CD4-positive, alpha-beta T cell treated with Interleukin-6 at 100 ng/mL for 8 hours (primary cell): ENCODE measurements at regions not wholly inside any gene's neighbourhood (a gene's known extent, or its start where the extent isn't known, plus 50 kb on each side); places are given as distances from the start of the nearest gene placed in this dataset.

Source experiments
- DNase-seq: peaks from one replicate; pipeline ENCODE4 v3.0.0-alpha.2; 2020; ENCODE audit warnings: mixed read lengths, low spot score

- no peak for DNase-seq
These were observed 418.4 kb upstream of the JAG1 start for GRCh38 chr20:11092151-11092550.

- no peak for DNase-seq
These were observed 420.4 kb upstream of the JAG1 start for GRCh38 chr20:11094196-11094595.

GRCh38 chr20:11094711-11095110 lies 420.9 kb upstream of the JAG1 start:
- DNase-seq = no peak

GRCh38 chr20:11098888-11099287 lies 425.1 kb upstream of the JAG1 start:
- no peak for DNase-seq

- no peak for DNase-seq
These were observed 427.4 kb upstream of the JAG1 start for GRCh38 chr20:11101243-11101642.

GRCh38 chr20:11101696-11102095 lies 427.9 kb upstream of the JAG1 start:
- no peak for DNase-seq

GRCh38 chr20:11103866-11104265 lies 430.1 kb upstream of the JAG1 start:
- DNase-seq = no peak

- DNase-seq = no peak
These were observed 434.5 kb upstream of the JAG1 start for GRCh38 chr20:11108102-11108810.

- no peak for DNase-seq
These were observed 436.7 kb upstream of the JAG1 start for GRCh38 chr20:11110535-11110934.

- DNase-seq = no peak
These were observed 437.4 kb upstream of the JAG1 start for GRCh38 chr20:11111191-11111590.

- DNase-seq = no peak
These were observed 439.0 kb upstream of the JAG1 start for GRCh38 chr20:11112832-11113231.

GRCh38 chr20:11114382-11114781 lies 440.6 kb upstream of the JAG1 start:
- no peak for DNase-seq

GRCh38 chr20:11117808-11118528 lies 444.2 kb upstream of the JAG1 start:
- DNase-seq = no peak

- no peak for DNase-seq
These were observed 445.1 kb upstream of the JAG1 start for GRCh38 chr20:11118802-11119380.

- DNase-seq = no peak
These were observed 445.8 kb upstream of the JAG1 start for GRCh38 chr20:11119573-11119972.

GRCh38 chr20:11120431-11120830 lies 446.6 kb upstream of the JAG1 start:
- DNase-seq = no peak

GRCh38 chr20:11124849-11125505 lies 451.2 kb upstream of the JAG1 start:
- no peak for DNase-seq

GRCh38 chr20:11128220-11128718 lies 454.5 kb upstream of the JAG1 start:
- no peak for DNase-seq

GRCh38 chr20:11128721-11129120 lies 454.9 kb upstream of the JAG1 start:
- no peak for DNase-seq

GRCh38 chr20:11130554-11131166 lies 456.9 kb upstream of the JAG1 start:
- no peak for DNase-seq

- no peak for DNase-seq
These were observed 459.1 kb upstream of the JAG1 start for GRCh38 chr20:11132819-11133415.

GRCh38 chr20:11136691-11137090 lies 462.9 kb upstream of the JAG1 start:
- no peak for DNase-seq
